PC-3 (cell line): ENCODE measurements at regions not wholly inside any gene's neighbourhood (a gene's known extent, or its start where the extent isn't known, plus 50 kb on each side); places are given as distances from the start of the nearest gene placed in this dataset.

Source experiments
- EZH2phosphoT487 ChIP-seq: fragments of 300-600 bp; sonication (generic); IDR thresholded peaks from 2 replicates; pipeline ENCODE4 v1.6.1; 2018; ENCODE audit warnings: mild to moderate bottlenecking, antibody characterized with exemption, low read length, borderline replicate concordance
- TF ChIP-seq, protein P1 (sequence below): fragments of 300-600 bp; sonication (generic); conservative IDR thresholded peaks from 2 replicates; pipeline ENCODE4 v1.5.1; 2017; ENCODE audit warnings: antibody characterized with exemption, low read depth, mild to moderate bottlenecking, low read length

DNA sequence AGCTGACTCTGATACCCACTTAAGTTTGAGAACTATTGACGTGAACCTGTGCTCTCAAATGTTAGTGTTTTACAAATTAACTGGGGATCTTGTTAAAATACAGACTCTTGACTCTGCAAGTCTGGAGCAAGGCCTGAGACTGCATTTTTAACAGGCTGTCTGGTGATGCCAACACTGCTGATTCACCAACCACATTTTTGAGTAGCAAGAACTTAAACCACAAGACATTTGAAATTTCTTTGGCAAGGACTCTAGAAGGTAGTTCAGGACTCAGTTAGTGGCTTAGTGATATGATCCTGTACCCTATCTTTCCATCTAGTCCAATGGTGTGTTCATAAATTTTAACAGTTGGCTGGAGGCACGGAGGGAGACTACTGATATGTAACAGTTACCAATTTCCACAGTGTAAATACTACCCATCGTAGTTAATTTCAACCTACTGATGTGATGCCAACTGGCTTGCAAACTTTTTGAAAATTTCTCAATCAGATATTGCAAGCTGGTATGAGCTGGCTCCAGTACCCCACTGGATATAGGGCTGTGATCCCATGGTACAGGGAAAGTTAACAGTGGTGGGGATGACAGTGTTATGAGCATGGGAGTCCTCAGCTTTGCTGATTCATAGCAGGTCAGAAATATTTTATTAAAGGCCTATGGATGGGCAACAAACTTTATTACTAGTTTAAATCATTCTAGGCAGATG, 255.1 kb downstream of the TBC1D4 start:
- TF ChIP-seq, protein P1, sequence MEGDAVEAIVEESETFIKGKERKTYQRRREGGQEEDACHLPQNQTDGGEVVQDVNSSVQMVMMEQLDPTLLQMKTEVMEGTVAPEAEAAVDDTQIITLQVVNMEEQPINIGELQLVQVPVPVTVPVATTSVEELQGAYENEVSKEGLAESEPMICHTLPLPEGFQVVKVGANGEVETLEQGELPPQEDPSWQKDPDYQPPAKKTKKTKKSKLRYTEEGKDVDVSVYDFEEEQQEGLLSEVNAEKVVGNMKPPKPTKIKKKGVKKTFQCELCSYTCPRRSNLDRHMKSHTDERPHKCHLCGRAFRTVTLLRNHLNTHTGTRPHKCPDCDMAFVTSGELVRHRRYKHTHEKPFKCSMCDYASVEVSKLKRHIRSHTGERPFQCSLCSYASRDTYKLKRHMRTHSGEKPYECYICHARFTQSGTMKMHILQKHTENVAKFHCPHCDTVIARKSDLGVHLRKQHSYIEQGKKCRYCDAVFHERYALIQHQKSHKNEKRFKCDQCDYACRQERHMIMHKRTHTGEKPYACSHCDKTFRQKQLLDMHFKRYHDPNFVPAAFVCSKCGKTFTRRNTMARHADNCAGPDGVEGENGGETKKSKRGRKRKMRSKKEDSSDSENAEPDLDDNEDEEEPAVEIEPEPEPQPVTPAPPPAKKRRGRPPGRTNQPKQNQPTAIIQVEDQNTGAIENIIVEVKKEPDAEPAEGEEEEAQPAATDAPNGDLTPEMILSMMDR = no peak
- TF ChIP-seq EZH2phosphoT487 = no peak
